Neural progenitor cell (in vitro differentiated cells): ENCODE measurements at regions not wholly inside any gene's neighbourhood (a gene's known extent, or its start where the extent isn't known, plus 50 kb on each side); places are given as distances from the start of the nearest gene placed in this dataset.

Experiments used
- EZH2 ChIP-seq: fragments of 200-600 bp; sonication (generic); IDR thresholded peaks from 2 replicates; pipeline ENCODE4 v1.6.1; 2017; ENCODE audit warnings: antibody characterized with exemption, mild to moderate bottlenecking, moderate library complexity
- TF ChIP-seq, protein P1 (sequence below): fragments of 200-600 bp; sonication (generic); IDR thresholded peaks from 2 replicates; pipeline ENCODE4 v1.5.1; 2017; ENCODE audit warnings: antibody characterized with exemption, mild to moderate bottlenecking

DNA sequence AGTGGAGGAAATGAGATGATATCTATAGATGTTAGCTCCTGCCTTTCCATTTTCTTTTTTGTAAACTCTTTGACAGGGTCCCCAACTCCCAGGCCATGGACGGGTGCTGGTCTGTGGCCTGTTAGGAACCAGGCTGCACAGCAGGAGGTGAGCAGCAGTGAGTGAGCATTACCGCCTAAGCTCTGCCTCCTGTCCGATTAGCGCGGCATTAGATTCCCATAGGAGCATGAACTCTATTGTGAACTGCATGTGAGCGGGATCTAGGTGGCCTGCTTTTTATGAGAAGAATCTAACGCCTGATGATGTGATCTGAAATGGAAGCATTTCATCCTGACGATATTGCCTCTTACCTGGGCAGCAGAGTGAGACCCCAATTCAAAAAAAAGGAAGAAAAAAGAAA is 56.8 kb upstream of the CHD2 start:
- TF ChIP-seq, protein P1, sequence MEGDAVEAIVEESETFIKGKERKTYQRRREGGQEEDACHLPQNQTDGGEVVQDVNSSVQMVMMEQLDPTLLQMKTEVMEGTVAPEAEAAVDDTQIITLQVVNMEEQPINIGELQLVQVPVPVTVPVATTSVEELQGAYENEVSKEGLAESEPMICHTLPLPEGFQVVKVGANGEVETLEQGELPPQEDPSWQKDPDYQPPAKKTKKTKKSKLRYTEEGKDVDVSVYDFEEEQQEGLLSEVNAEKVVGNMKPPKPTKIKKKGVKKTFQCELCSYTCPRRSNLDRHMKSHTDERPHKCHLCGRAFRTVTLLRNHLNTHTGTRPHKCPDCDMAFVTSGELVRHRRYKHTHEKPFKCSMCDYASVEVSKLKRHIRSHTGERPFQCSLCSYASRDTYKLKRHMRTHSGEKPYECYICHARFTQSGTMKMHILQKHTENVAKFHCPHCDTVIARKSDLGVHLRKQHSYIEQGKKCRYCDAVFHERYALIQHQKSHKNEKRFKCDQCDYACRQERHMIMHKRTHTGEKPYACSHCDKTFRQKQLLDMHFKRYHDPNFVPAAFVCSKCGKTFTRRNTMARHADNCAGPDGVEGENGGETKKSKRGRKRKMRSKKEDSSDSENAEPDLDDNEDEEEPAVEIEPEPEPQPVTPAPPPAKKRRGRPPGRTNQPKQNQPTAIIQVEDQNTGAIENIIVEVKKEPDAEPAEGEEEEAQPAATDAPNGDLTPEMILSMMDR: no peak
- TF ChIP-seq EZH2: no peak
